Endothelial cell of umbilical vein (primary cell): ENCODE measurements at regions not wholly inside any gene's neighbourhood (a gene's known extent, or its start where the extent isn't known, plus 50 kb on each side); places are given as distances from the start of the nearest gene placed in this dataset.

Source experiments
- BruUV-seq: library from RNA; stranded (reverse); fragments of 400-500 nt; replicated peaks from 2 replicates; lab custom pipeline; 2021; lab: Mats Ljungman, UMichigan
- CTCF ChIA-PET: fragments of 300-600, 350-600 bp; sonication (Branson Sonifier 250); formaldehyde crosslinking; loops from one replicate; lab custom pipeline; 2021; ENCODE audit warnings: antibody characterized with exemption, inconsistent platforms; lab: Charles Lee
- POLR2A ChIA-PET: fragments of 300-600, 350-600 bp; sonication (Branson Sonifier 250); formaldehyde crosslinking; loops from one replicate; lab custom pipeline; 2021; ENCODE audit warnings: antibody characterized with exemption, inconsistent platforms; lab: Charles Lee
- DNase-seq: peaks from one replicate; pipeline ENCODE4 v3.0.0-alpha.2; 2011; ENCODE audit warnings: low read depth, low spot score
- FAIRE-seq: peaks from 2 replicates; lab custom pipeline; 2011; peaks lifted over from hg19 to GRCh38; lab: Jason Lieb, UNC
- H2AFZ ChIP-seq: 2 replicates; pipeline ENCODE4 v1.6.0; 2012; ENCODE audit warnings: low read depth, low read length, control low read depth, inconsistent platforms
- H3K27ac ChIP-seq: 2 replicates; pipeline ENCODE4 v1.5.1; 2011; ENCODE audit warnings: low read depth, mild to moderate bottlenecking, control low read depth, low read length, moderate library complexity; ENCODE audit not compliant: insufficient read depth
- H3K27me3 ChIP-seq, 2 experiments: 2 replicates each; pipeline versions ENCODE4 v1.6.0 to v1.6.1; 2011; ENCODE audit warnings: low read length in 2 of 2, mixed read lengths in 1 of 2; ENCODE audit not compliant: control insufficient read depth in 2 of 2, insufficient read depth in 2 of 2
- H3K36me3 ChIP-seq, 2 experiments: 2 replicates in 1 of 2; 3 replicates in 1 of 2; pipeline ENCODE4 v1.5.1; 2011; ENCODE audit warnings: low read length in 2 of 2, mild to moderate bottlenecking in 1 of 2, moderate library complexity in 1 of 2; ENCODE audit not compliant: control insufficient read depth in 2 of 2, insufficient read depth in 2 of 2; ENCODE audit errors: extremely low read depth in 1 of 2
- H3K4me1 ChIP-seq: 3 replicates; pipeline ENCODE4 v1.5.1; 2011; ENCODE audit warnings: mild to moderate bottlenecking, low read length; ENCODE audit not compliant: control insufficient read depth, insufficient read depth; ENCODE audit errors: extremely low read depth
- H3K4me2 ChIP-seq: 2 replicates; pipeline ENCODE4 v1.6.1; 2011; ENCODE audit warnings: low read length, control low read depth, mixed read lengths; ENCODE audit not compliant: insufficient read depth
- H3K4me3 ChIP-seq, 3 experiments: fragments of 200-600 bp in 1 of 3; sonication (generic), shearing (Covaris generic) in 1 of 3; replicated peaks in 1 of 3; 2 replicates each; pipeline ENCODE4 v1.5.1; 2011 to 2016; ENCODE audit warnings: control low read depth in 3 of 3, low read length in 3 of 3, mild to moderate bottlenecking in 2 of 3, inconsistent platforms in 1 of 3, low read depth in 1 of 3, moderate library complexity in 1 of 3; ENCODE audit not compliant: insufficient read depth in 1 of 3
- H3K79me2 ChIP-seq: 2 replicates; pipeline ENCODE4 v1.6.0; 2012; ENCODE audit warnings: low read length, inconsistent platforms; ENCODE audit not compliant: control insufficient read depth, insufficient read depth
- H3K9ac ChIP-seq: replicated peaks from 2 replicates; pipeline ENCODE3; 2011; ENCODE audit warnings: low read length, control low read depth; ENCODE audit not compliant: insufficient read depth; ENCODE audit errors: extremely low read depth
- H3K9me1 ChIP-seq: replicated peaks from 3 replicates; pipeline ENCODE4 v1.6.0; 2011; ENCODE audit warnings: mild to moderate bottlenecking, low read length; ENCODE audit not compliant: control insufficient read depth, insufficient read depth; ENCODE audit errors: extremely low read depth
- H3K9me3 ChIP-seq: replicated peaks from 2 replicates; pipeline ENCODE4 v1.5.1; 2012; ENCODE audit warnings: low read length, inconsistent platforms; ENCODE audit not compliant: control insufficient read depth, insufficient read depth
- H4K20me1 ChIP-seq: replicated peaks from 2 replicates; pipeline ENCODE3; 2011; ENCODE audit warnings: mild to moderate bottlenecking, low read length; ENCODE audit not compliant: control insufficient read depth, insufficient read depth; ENCODE audit errors: extremely low read depth
- CTCF ChIP-seq, 2 donors: IDR thresholded peaks; 1 replicate in 1 of 2; 2 replicates in 1 of 2; pipeline ENCODE4 v1.5.1; 2011; ENCODE audit warnings: low read length in 2 of 2, mild to moderate bottlenecking in 2 of 2, moderate library complexity in 2 of 2, control low read depth in 1 of 2, inconsistent platforms in 1 of 2, low read depth in 1 of 2; ENCODE audit not compliant: insufficient read depth in 1 of 2; ENCODE audit errors: extremely low read depth in 1 of 2
- EZH2 ChIP-seq: IDR thresholded peaks from 2 replicates; pipeline ENCODE4 v1.6.1; 2012; ENCODE audit warnings: borderline replicate concordance, low read depth, mild to moderate bottlenecking, moderate library complexity, low read length, inconsistent platforms; ENCODE audit not compliant: severe bottlenecking
- FOS ChIP-seq: IDR thresholded peaks from 2 replicates; pipeline ENCODE4 v1.6.1; 2011; ENCODE audit warnings: mild to moderate bottlenecking, low read length, moderate library complexity, borderline replicate concordance; ENCODE audit not compliant: insufficient read depth
- GATA2 ChIP-seq: IDR thresholded peaks from 2 replicates; pipeline ENCODE4 v1.7.0; 2011; ENCODE audit warnings: low read depth, mild to moderate bottlenecking, moderate library complexity, mixed read lengths, low read length; ENCODE audit not compliant: insufficient read length, insufficient read depth
- JUN ChIP-seq: IDR thresholded peaks from 2 replicates; pipeline ENCODE4 v1.6.1; 2011; ENCODE audit warnings: borderline replicate concordance, low read depth; ENCODE audit not compliant: insufficient read length, insufficient read depth
- MAX ChIP-seq: IDR thresholded peaks from 2 replicates; pipeline ENCODE4 v1.6.1; 2011; ENCODE audit not compliant: insufficient read depth, insufficient read length
- MYC ChIP-seq: IDR thresholded peaks from one replicate; pipeline ENCODE4 v1.6.1; 2011; ENCODE audit warnings: mild to moderate bottlenecking, low read depth, low read length
- POLR2A ChIP-seq: IDR thresholded peaks from 2 replicates; pipeline ENCODE4 v1.6.1; 2012; ENCODE audit warnings: low read depth, mild to moderate bottlenecking, control low read depth, low read length
- POLR2AphosphoS5 ChIP-seq: IDR thresholded peaks from 2 replicates; pipeline ENCODE4 v1.6.1; 2012; ENCODE audit warnings: low read depth, mild to moderate bottlenecking, control low read depth, low read length, moderate library complexity; ENCODE audit not compliant: insufficient read depth
- dilution Hi-C: fragments of 300-500 bp; cut with MboI; formaldehyde crosslinking; loops from one replicate; pipeline ENCODE4 v1.15.0; 2019; ENCODE audit warnings: low sequenced_read_pairs; ENCODE audit not compliant: extremely low pct_ligation_motif_present
- intact Hi-C: fragments of 100-400 bp; cut with micrococcal nuclease; formaldehyde crosslinking; loops from one replicate; pipeline ENCODE4 v1.10.0; 2022

GRCh38 chr4:186953599-186954260, 230.1 kb upstream of the FAT1 start:
- Histone ChIP-seq H3K36me3 (no peaks in the 10 kb centered on the region), H3K9me3 (no peaks in the 10 kb centered on the region), H3K79me2 (no peaks in the 10 kb centered on the region), H3K4me3 (no peak overlapping the region), H3K9ac (no peak overlapping the region), H3K4me1 (no peaks in the 10 kb centered on the region), H3K9me1 (no peaks in the 10 kb centered on the region), H4K20me1 (no peaks in the 10 kb centered on the region), H2AFZ (no peak overlapping the region), H3K4me2 (no peak overlapping the region), H3K27ac (no peak overlapping the region), H3K27me3 (no peaks in the 10 kb centered on the region)
- no peak for FAIRE-seq
- BruUV-seq = no TSS peak
- intact Hi-C loops (no loop called here), dilution Hi-C loops (no loop called here)
- TF ChIP-seq JUN (no peak), GATA2 (no peak), MYC (no peak), MAX (no peak), POLR2AphosphoS5 (no peak), EZH2 (no peak), POLR2A (no peak), CTCF (IDR thresholded peaks at IDR 0.05; ENCODE audit: extremely low read depth in 1 of 2, insufficient read depth in 1 of 2, low read depth in 1 of 2, low read length in 2 of 2) (no peak), FOS (no peak)
- ChIA-PET CTCF (no interaction called here), POLR2A (no interaction called here)
- no peak for DNase-seq
